ENCODE measurements at regions not wholly inside any gene's neighbourhood (a gene's known extent, or its start where the extent isn't known, plus 50 kb on each side); places are given as distances from the start of the nearest gene placed in this dataset.

DNA sequence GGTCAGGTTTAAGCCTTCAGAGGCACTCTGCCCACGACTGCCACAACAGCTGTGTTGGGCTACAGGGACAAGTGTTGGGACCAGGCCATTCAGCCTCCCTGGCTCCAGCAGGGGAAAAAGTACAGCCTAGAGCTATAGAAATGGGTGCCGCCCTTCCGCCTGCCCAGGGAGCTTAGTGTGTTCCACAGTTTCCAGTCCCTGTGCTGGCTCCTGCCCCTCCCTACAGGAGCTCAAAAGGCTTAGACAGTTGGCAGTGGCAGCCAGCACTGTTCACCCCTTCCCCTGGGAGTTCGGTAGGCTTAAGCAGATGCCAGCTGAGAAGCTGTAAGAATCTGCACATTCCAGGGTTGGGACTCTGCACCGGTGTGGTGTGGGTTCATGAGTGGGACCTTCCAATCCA is 408.2 kb upstream of the INTU start:
- Histone ChIP-seq H3K4me1 (peaks cover 0 to 6% (median 0%) of the 10 kb centered on the region in 4 donors), H3K4me3 (no peak overlapping the region), H3K9me3 (peaks cover 0 to 6% (median 0%) of the 10 kb centered on the region in 3 donors), H3K36me3 (no peaks in the 10 kb centered on the region), H3K27me3 (no peaks in the 10 kb centered on the region), H3K27ac (no peak overlapping the region)
- no peak for DNase-seq
- TF ChIP-seq, protein P1, sequence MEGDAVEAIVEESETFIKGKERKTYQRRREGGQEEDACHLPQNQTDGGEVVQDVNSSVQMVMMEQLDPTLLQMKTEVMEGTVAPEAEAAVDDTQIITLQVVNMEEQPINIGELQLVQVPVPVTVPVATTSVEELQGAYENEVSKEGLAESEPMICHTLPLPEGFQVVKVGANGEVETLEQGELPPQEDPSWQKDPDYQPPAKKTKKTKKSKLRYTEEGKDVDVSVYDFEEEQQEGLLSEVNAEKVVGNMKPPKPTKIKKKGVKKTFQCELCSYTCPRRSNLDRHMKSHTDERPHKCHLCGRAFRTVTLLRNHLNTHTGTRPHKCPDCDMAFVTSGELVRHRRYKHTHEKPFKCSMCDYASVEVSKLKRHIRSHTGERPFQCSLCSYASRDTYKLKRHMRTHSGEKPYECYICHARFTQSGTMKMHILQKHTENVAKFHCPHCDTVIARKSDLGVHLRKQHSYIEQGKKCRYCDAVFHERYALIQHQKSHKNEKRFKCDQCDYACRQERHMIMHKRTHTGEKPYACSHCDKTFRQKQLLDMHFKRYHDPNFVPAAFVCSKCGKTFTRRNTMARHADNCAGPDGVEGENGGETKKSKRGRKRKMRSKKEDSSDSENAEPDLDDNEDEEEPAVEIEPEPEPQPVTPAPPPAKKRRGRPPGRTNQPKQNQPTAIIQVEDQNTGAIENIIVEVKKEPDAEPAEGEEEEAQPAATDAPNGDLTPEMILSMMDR (IDR thresholded peaks at IDR 0.05) = no peak
- intact Hi-C loops (cut with DNase I; ENCODE audit: low total_unique reads) = no loop called here

DNA sequence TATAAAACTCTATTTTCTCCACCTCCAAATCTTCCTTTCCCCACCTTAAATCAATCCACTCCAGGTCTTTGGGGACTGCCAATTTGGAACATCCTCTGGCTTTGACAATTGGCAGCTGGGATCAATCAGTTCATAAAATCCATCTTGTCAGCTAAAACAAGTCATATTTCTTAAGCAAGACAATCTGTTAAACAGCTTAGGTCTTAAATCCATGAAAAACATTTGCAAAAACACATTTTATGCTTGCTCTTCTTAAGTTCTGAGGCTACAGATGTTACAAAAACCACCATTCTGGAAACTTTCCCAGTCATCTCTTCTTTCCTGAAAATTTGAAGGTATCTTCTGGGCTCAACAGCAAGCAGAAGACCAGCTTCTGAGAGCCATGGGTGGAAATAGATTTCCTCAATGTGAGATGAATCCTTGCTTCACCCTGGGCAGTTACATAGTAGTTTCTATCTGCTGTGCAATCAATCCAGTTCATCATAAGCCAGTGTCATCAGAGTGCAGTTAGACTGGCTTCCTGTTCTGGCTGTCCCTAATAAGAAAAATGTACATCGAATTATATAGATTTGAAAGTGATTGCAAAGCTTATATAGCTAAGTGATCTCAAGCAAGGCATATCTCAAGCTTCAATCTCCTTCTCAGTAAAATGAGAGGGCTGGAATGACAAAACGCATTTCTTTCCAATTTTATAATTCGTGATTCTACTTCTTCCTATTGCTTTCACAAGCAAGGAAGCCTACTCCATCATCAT is 402.7 kb upstream of the INTU start:
- Histone ChIP-seq H3K36me3 (no peaks in the 10 kb centered on the region), H3K4me3 (no peak overlapping the region), H3K27me3 (no peaks in the 10 kb centered on the region), H3K9me3 (no peaks in the 10 kb centered on the region), H3K27ac (no peak overlapping the region), H3K4me1 (no peaks in the 10 kb centered on the region)
- TF ChIP-seq, protein P1 (IDR thresholded peaks at IDR 0.05) = no peak
- intact Hi-C loops (cut with DNase I; ENCODE audit: low total_unique reads) = no loop called here
- no peak for DNase-seq

DNA sequence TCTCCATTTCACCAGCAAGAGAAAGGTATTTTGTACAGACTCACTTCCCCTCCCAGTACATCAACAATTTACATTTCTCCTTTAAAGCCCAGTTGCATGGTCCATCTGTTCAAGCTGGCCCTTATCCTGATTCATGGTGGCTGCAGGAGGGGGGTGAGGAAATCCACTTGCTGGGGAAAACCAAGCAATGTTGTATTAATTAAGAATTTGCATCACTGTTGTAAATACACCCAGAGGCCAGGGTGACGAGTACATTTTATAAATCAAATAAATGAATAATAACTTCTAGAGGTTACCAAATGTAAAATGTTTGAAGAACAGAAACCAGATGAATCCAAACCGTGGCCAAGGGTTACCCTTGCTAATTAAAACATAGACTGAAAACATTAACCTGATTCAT is 395.9 kb upstream of the INTU start:
- no peak for DNase-seq
- Histone ChIP-seq H3K9me3 (no peaks in the 10 kb centered on the region), H3K4me1 (no peaks in the 10 kb centered on the region), H3K36me3 (no peaks in the 10 kb centered on the region), H3K27ac (no peak overlapping the region), H3K27me3 (no peaks in the 10 kb centered on the region), H3K4me3 (no peak overlapping the region)
- intact Hi-C loops (cut with DNase I; ENCODE audit: low total_unique reads) = no loop called here
- TF ChIP-seq, protein P1 (IDR thresholded peaks at IDR 0.05) = no peak

DNA sequence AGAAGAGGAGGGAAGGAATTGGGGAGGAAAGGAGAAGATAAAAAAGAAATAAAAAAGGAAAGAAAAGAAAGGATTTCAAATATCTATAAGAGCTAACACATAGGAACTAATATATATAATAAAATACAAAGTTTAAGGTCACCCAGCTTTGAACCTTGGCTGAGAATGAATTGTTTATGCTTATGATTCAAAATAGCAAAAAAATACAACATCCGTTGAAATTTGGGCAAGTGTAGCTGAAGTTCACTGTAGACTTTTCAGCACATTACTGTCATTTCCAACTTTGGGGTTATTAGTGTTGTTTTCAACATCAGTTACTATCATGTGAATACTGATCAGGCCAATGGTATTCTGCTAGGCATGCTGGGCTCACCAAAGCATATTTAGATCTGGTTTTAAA is 395.2 kb upstream of the INTU start:
- Histone ChIP-seq H3K9me3 (no peaks in the 10 kb centered on the region), H3K27ac (no peak overlapping the region), H3K4me1 (no peaks in the 10 kb centered on the region), H3K4me3 (no peak overlapping the region), H3K27me3 (no peaks in the 10 kb centered on the region), H3K36me3 (no peaks in the 10 kb centered on the region)
- TF ChIP-seq, protein P1 (IDR thresholded peaks at IDR 0.05) = no peak
- intact Hi-C loops (cut with DNase I; ENCODE audit: low total_unique reads) = no loop called here
- no peak for DNase-seq

DNA sequence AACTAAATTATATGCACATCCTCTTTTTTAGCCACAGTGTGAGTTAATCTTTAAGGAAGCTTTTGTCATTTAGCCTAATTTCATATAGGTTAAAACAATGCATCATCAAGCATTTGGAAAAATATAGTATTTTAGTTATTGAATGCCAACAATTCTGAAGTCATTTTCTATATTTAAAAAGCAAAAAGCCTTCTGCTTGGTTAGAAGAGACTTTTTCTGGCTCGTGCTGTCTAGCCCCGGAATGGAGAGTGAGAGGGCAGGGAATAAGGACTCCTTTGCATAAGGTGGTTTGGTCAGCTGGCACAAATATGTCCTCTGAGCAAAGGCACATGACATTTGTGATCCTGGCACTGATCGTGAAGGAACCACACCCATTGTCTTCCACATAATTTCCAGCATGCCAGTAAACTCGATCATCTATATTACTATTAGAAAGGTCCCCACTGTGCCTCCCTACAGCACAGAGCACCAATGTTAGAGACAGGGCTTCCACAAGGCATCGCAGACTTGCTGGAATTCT is 393.7 kb upstream of the INTU start:
- intact Hi-C loops (cut with DNase I; ENCODE audit: low total_unique reads) = no loop called here

More for the DNA sequence above, 393.7 kb upstream of the INTU start:
- no peaks in the 10 kb centered on the region for H3K9me3 ChIP-seq
- TF ChIP-seq, protein P1 (IDR thresholded peaks at IDR 0.05) = no peak
- no peak for DNase-seq
- no peaks in the 10 kb centered on the region for H3K27me3 ChIP-seq
- no peaks in the 10 kb centered on the region for H3K36me3 ChIP-seq
- H3K4me3 ChIP-seq = no peak overlapping the region
- H3K4me1 ChIP-seq = no peaks in the 10 kb centered on the region
- no peak overlapping the region for H3K27ac ChIP-seq
